Endothelial cell of umbilical vein (primary cell): ENCODE measurements at regions not wholly inside any gene's neighbourhood (a gene's known extent, or its start where the extent isn't known, plus 50 kb on each side); places are given as distances from the start of the nearest gene placed in this dataset.

Experiments
- BruUV-seq: library from RNA; stranded (reverse); fragments of 400-500 nt; replicated peaks from 2 replicates; lab custom pipeline; 2021; lab: Mats Ljungman, UMichigan
- CTCF ChIA-PET: fragments of 300-600, 350-600 bp; sonication (Branson Sonifier 250); formaldehyde crosslinking; loops from one replicate; lab custom pipeline; 2021; ENCODE audit warnings: antibody characterized with exemption, inconsistent platforms; lab: Charles Lee
- POLR2A ChIA-PET: fragments of 300-600, 350-600 bp; sonication (Branson Sonifier 250); formaldehyde crosslinking; loops from one replicate; lab custom pipeline; 2021; ENCODE audit warnings: antibody characterized with exemption, inconsistent platforms; lab: Charles Lee
- DNase-seq: peaks from one replicate; pipeline ENCODE4 v3.0.0-alpha.2; 2011; ENCODE audit warnings: low read depth, low spot score
- FAIRE-seq: peaks from 2 replicates; lab custom pipeline; 2011; peaks lifted over from hg19 to GRCh38; lab: Jason Lieb, UNC
- H2AFZ ChIP-seq: 2 replicates; pipeline ENCODE4 v1.6.0; 2012; ENCODE audit warnings: low read depth, low read length, control low read depth, inconsistent platforms
- H3K27ac ChIP-seq: 2 replicates; pipeline ENCODE4 v1.5.1; 2011; ENCODE audit warnings: low read depth, mild to moderate bottlenecking, control low read depth, low read length, moderate library complexity; ENCODE audit not compliant: insufficient read depth
- H3K27me3 ChIP-seq, 2 experiments: 2 replicates each; pipeline versions ENCODE4 v1.6.0 to v1.6.1; 2011; ENCODE audit warnings: low read length in 2 of 2, mixed read lengths in 1 of 2; ENCODE audit not compliant: control insufficient read depth in 2 of 2, insufficient read depth in 2 of 2
- H3K36me3 ChIP-seq, 2 experiments: 2 replicates in 1 of 2; 3 replicates in 1 of 2; pipeline ENCODE4 v1.5.1; 2011; ENCODE audit warnings: low read length in 2 of 2, mild to moderate bottlenecking in 1 of 2, moderate library complexity in 1 of 2; ENCODE audit not compliant: control insufficient read depth in 2 of 2, insufficient read depth in 2 of 2; ENCODE audit errors: extremely low read depth in 1 of 2
- H3K4me1 ChIP-seq: 3 replicates; pipeline ENCODE4 v1.5.1; 2011; ENCODE audit warnings: mild to moderate bottlenecking, low read length; ENCODE audit not compliant: control insufficient read depth, insufficient read depth; ENCODE audit errors: extremely low read depth
- H3K4me2 ChIP-seq: 2 replicates; pipeline ENCODE4 v1.6.1; 2011; ENCODE audit warnings: low read length, control low read depth, mixed read lengths; ENCODE audit not compliant: insufficient read depth
- H3K4me3 ChIP-seq, 3 experiments: fragments of 200-600 bp in 1 of 3; sonication (generic), shearing (Covaris generic) in 1 of 3; replicated peaks in 1 of 3; 2 replicates each; pipeline ENCODE4 v1.5.1; 2011 to 2016; ENCODE audit warnings: control low read depth in 3 of 3, low read length in 3 of 3, mild to moderate bottlenecking in 2 of 3, inconsistent platforms in 1 of 3, low read depth in 1 of 3, moderate library complexity in 1 of 3; ENCODE audit not compliant: insufficient read depth in 1 of 3
- H3K79me2 ChIP-seq: 2 replicates; pipeline ENCODE4 v1.6.0; 2012; ENCODE audit warnings: low read length, inconsistent platforms; ENCODE audit not compliant: control insufficient read depth, insufficient read depth
- H3K9ac ChIP-seq: replicated peaks from 2 replicates; pipeline ENCODE3; 2011; ENCODE audit warnings: low read length, control low read depth; ENCODE audit not compliant: insufficient read depth; ENCODE audit errors: extremely low read depth
- H3K9me1 ChIP-seq: replicated peaks from 3 replicates; pipeline ENCODE4 v1.6.0; 2011; ENCODE audit warnings: mild to moderate bottlenecking, low read length; ENCODE audit not compliant: control insufficient read depth, insufficient read depth; ENCODE audit errors: extremely low read depth
- H3K9me3 ChIP-seq: replicated peaks from 2 replicates; pipeline ENCODE4 v1.5.1; 2012; ENCODE audit warnings: low read length, inconsistent platforms; ENCODE audit not compliant: control insufficient read depth, insufficient read depth
- H4K20me1 ChIP-seq: replicated peaks from 2 replicates; pipeline ENCODE3; 2011; ENCODE audit warnings: mild to moderate bottlenecking, low read length; ENCODE audit not compliant: control insufficient read depth, insufficient read depth; ENCODE audit errors: extremely low read depth
- EZH2 ChIP-seq: IDR thresholded peaks from 2 replicates; pipeline ENCODE4 v1.6.1; 2012; ENCODE audit warnings: borderline replicate concordance, low read depth, mild to moderate bottlenecking, moderate library complexity, low read length, inconsistent platforms; ENCODE audit not compliant: severe bottlenecking
- FOS ChIP-seq: IDR thresholded peaks from 2 replicates; pipeline ENCODE4 v1.6.1; 2011; ENCODE audit warnings: mild to moderate bottlenecking, low read length, moderate library complexity, borderline replicate concordance; ENCODE audit not compliant: insufficient read depth
- GATA2 ChIP-seq: IDR thresholded peaks from 2 replicates; pipeline ENCODE4 v1.7.0; 2011; ENCODE audit warnings: low read depth, mild to moderate bottlenecking, moderate library complexity, mixed read lengths, low read length; ENCODE audit not compliant: insufficient read length, insufficient read depth
- JUN ChIP-seq: IDR thresholded peaks from 2 replicates; pipeline ENCODE4 v1.6.1; 2011; ENCODE audit warnings: borderline replicate concordance, low read depth; ENCODE audit not compliant: insufficient read length, insufficient read depth
- MYC ChIP-seq: IDR thresholded peaks from one replicate; pipeline ENCODE4 v1.6.1; 2011; ENCODE audit warnings: mild to moderate bottlenecking, low read depth, low read length
- POLR2A ChIP-seq: IDR thresholded peaks from 2 replicates; pipeline ENCODE4 v1.6.1; 2012; ENCODE audit warnings: low read depth, mild to moderate bottlenecking, control low read depth, low read length
- POLR2AphosphoS5 ChIP-seq: IDR thresholded peaks from 2 replicates; pipeline ENCODE4 v1.6.1; 2012; ENCODE audit warnings: low read depth, mild to moderate bottlenecking, control low read depth, low read length, moderate library complexity; ENCODE audit not compliant: insufficient read depth
- dilution Hi-C: fragments of 300-500 bp; cut with MboI; formaldehyde crosslinking; loops from one replicate; pipeline ENCODE4 v1.15.0; 2019; ENCODE audit warnings: low sequenced_read_pairs; ENCODE audit not compliant: extremely low pct_ligation_motif_present
- intact Hi-C: fragments of 100-400 bp; cut with micrococcal nuclease; formaldehyde crosslinking; loops from one replicate; pipeline ENCODE4 v1.10.0; 2022
- TF ChIP-seq, protein P1 (sequence below), 2 donors: IDR thresholded peaks; 1 replicate in 1 of 2; 2 replicates in 1 of 2; pipeline ENCODE4 v1.5.1; 2011; ENCODE audit warnings: low read length in 2 of 2, mild to moderate bottlenecking in 2 of 2, moderate library complexity in 2 of 2, control low read depth in 1 of 2, inconsistent platforms in 1 of 2, low read depth in 1 of 2; ENCODE audit not compliant: insufficient read depth in 1 of 2; ENCODE audit errors: extremely low read depth in 1 of 2
- TF ChIP-seq, protein P2 (sequence below): IDR thresholded peaks from 2 replicates; pipeline ENCODE4 v1.6.1; 2011; ENCODE audit not compliant: insufficient read depth, insufficient read length

DNA sequence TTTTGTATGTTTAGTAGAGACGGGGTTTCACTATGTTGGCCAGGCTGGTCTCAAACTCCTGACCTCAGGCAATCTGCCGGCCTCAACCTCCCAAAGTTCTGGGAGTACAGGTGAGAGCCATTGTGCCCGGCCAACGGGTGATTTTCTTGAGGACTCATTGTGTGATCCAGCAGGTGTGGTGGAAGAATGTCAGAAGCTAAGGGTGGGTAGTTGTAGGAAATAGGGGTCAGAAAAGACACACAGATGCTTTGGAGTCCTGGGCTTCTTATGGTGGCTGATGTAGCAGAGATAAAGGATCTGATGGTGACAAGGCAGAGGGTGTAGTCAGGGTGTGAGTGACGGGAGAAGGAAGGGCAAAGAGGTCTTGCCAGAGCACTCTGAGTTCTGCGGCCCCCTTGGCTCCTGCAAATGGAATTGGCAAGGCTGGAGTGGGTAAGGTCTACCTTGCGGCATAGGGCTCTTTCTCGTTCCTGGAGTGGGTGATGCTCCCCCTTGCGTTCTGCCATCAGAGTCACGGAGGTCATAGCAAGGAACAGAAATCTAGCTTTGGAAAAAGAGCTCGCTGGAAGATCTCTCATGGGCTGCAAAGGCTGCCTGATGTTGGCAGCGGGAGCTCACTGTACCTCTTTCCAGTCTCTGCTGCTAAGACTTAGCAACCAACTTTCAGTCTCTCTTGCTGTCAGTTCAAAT is 97.2 kb downstream of the SREK1 start:
- Histone ChIP-seq H3K36me3 (no peaks in the 10 kb centered on the region), H3K9me3 (no peaks in the 10 kb centered on the region), H3K9ac (no peak overlapping the region), H3K4me1 (no peaks in the 10 kb centered on the region), H3K27ac (no peak overlapping the region), H2AFZ (no peak overlapping the region), H3K79me2 (no peaks in the 10 kb centered on the region), H3K4me2 (no peak overlapping the region), H4K20me1 (no peaks in the 10 kb centered on the region), H3K9me1 (no peaks in the 10 kb centered on the region), H3K4me3 (no peak overlapping the region), H3K27me3 (peaks cover 0 to 6% of the 10 kb centered on the region in 2 experiments)
- intact Hi-C loops = no loop called here
- TF ChIP-seq GATA2 (no peak), FOS (no peak), POLR2A (no peak), JUN (no peak), POLR2AphosphoS5 (no peak), MYC (no peak), EZH2 (no peak)
- TF ChIP-seq, protein P1, sequence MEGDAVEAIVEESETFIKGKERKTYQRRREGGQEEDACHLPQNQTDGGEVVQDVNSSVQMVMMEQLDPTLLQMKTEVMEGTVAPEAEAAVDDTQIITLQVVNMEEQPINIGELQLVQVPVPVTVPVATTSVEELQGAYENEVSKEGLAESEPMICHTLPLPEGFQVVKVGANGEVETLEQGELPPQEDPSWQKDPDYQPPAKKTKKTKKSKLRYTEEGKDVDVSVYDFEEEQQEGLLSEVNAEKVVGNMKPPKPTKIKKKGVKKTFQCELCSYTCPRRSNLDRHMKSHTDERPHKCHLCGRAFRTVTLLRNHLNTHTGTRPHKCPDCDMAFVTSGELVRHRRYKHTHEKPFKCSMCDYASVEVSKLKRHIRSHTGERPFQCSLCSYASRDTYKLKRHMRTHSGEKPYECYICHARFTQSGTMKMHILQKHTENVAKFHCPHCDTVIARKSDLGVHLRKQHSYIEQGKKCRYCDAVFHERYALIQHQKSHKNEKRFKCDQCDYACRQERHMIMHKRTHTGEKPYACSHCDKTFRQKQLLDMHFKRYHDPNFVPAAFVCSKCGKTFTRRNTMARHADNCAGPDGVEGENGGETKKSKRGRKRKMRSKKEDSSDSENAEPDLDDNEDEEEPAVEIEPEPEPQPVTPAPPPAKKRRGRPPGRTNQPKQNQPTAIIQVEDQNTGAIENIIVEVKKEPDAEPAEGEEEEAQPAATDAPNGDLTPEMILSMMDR (IDR thresholded peaks at IDR 0.05; ENCODE audit: extremely low read depth in 1 of 2, insufficient read depth in 1 of 2, low read depth in 1 of 2, low read length in 2 of 2) = no peak
- TF ChIP-seq, protein P2, sequence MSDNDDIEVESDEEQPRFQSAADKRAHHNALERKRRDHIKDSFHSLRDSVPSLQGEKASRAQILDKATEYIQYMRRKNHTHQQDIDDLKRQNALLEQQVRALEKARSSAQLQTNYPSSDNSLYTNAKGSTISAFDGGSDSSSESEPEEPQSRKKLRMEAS = no peak
- ChIA-PET POLR2A (no interaction called here), CTCF (no interaction called here)
- BruUV-seq = no TSS peak
- DNase-seq (no peak), FAIRE-seq (no peak)
- dilution Hi-C loops = no loop called here
